Stomach (tissue), 4 donors: ENCODE measurements at regions not wholly inside any gene's neighbourhood (a gene's known extent, or its start where the extent isn't known, plus 50 kb on each side); places are given as distances from the start of the nearest gene placed in this dataset.

Source experiments
- EP300 ChIP-seq: sonication (generic); formaldehyde crosslinking; IDR thresholded peaks from one replicate; pipeline ENCODE4 v1.6.1; 2017; ENCODE audit warnings: antibody characterized with exemption
- POLR2A ChIP-seq, 4 donors: fragments of 450-650 bp; IDR thresholded peaks; one replicate each; pipeline ENCODE4 v1.6.1; 2016; ENCODE audit warnings: antibody characterized with exemption in 4 of 4, control low read depth in 2 of 4, mild to moderate bottlenecking in 1 of 4, moderate library complexity in 1 of 4
- TF ChIP-seq, protein P1 (sequence below), 7 experiments: fragments of 450-650 bp in 4 of 7; fragments of 200-600 bp in 3 of 7; sonication (generic) in 3 of 7; IDR thresholded peaks; one replicate each; pipeline ENCODE4 v1.5.1; 2016 to 2019; ENCODE audit warnings: antibody characterized with exemption in 7 of 7, control low read depth in 2 of 7, mild to moderate bottlenecking in 1 of 7

DNA sequence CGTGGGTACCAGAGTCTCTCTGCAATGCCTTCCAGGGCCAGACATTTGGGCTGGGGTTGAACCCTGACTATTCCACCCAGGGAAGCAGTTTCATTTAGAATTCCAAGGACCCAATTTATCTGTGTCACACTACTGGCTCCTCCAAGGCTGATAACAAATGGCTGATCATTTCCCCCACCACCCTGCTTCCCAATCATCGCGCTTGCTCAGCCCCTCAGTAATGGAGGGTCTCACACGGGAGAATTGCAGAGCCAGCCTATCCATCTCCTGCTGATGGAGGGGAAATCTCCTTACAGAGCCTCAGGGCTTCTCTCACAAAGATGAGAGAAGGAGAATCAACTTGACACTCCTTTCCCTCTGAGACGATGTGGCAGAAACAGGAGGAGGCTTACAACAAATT lies 78.4 kb upstream of the WSCD2 start:
- TF ChIP-seq, protein P1, sequence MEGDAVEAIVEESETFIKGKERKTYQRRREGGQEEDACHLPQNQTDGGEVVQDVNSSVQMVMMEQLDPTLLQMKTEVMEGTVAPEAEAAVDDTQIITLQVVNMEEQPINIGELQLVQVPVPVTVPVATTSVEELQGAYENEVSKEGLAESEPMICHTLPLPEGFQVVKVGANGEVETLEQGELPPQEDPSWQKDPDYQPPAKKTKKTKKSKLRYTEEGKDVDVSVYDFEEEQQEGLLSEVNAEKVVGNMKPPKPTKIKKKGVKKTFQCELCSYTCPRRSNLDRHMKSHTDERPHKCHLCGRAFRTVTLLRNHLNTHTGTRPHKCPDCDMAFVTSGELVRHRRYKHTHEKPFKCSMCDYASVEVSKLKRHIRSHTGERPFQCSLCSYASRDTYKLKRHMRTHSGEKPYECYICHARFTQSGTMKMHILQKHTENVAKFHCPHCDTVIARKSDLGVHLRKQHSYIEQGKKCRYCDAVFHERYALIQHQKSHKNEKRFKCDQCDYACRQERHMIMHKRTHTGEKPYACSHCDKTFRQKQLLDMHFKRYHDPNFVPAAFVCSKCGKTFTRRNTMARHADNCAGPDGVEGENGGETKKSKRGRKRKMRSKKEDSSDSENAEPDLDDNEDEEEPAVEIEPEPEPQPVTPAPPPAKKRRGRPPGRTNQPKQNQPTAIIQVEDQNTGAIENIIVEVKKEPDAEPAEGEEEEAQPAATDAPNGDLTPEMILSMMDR (IDR thresholded peaks at IDR 0.05) = no peak
- TF ChIP-seq EP300 (no peak), POLR2A (IDR thresholded peaks at IDR 0.05) (no peak)
